ENCODE measurements at regions not wholly inside any gene's neighbourhood (a gene's known extent, or its start where the extent isn't known, plus 50 kb on each side); places are given as distances from the start of the nearest gene placed in this dataset.

GRCh38 chr5:174312641-174313040 is 267.1 kb downstream of the NSG2 start:
- DNase-seq = no peak

- DNase-seq = no peak
Measured at GRCh38 chr5:174313615-174314014, 268.1 kb downstream of the NSG2 start.

GRCh38 chr5:174314261-174314660 is 268.8 kb downstream of the NSG2 start:
- DNase-seq = no peak

GRCh38 chr5:174315471-174315870 is 270.0 kb downstream of the NSG2 start:
- DNase-seq = no peak

DNA sequence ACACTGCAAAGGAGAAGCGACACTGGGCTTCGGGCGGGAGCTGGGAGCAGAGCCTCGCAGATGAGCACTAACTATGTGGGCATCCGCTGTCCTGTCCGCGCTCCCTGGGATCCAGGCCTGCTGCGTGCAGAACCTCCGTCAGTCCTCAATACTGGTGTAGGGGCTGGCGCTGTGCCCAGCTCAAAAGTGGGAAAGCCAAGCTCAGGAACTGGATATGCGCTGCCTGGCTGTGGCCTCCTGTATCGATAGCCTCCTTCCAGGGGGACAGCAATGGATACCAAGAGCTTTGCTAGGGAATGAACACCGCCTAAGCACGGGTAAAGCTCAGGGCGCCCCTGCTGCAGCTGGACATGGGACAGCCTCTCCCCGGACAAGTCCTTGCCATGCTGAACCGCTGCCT is 270.4 kb downstream of the NSG2 start:
- DNase-seq = no peak

GRCh38 chr5:174316326-174316725 is 270.8 kb downstream of the NSG2 start:
- DNase-seq = no peak

- DNase-seq = no peak
Measured at GRCh38 chr5:174317256-174317894, 271.9 kb downstream of the NSG2 start.

- no peak for DNase-seq
Measured at GRCh38 chr5:174318578-174318977, 273.1 kb downstream of the NSG2 start.

DNA sequence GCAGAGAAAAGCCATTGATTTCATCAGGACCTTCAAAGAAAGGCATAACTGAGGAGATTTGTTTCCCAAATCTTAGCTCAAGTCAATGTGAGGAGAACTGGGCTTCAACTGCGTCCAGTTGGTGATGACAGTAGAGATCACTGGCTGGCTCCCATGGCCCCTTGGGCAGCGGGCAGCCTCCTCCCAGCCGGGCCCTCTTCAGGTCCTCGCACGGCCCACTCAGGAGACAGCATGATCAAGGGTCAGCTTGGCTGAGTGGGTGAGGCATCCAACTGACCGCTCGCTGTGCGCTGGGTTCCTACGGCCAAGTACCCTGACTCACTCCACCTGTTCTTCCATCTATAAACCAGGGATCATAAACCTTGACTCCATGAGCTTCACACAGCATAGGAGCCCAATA is 274.0 kb downstream of the NSG2 start:
- DNase-seq = no peak

- DNase-seq = no peak
Measured at GRCh38 chr5:174320051-174320450, 274.5 kb downstream of the NSG2 start.

GRCh38 chr5:174323878-174324281 is 278.4 kb downstream of the NSG2 start:
- DNase-seq = no peak

DNA sequence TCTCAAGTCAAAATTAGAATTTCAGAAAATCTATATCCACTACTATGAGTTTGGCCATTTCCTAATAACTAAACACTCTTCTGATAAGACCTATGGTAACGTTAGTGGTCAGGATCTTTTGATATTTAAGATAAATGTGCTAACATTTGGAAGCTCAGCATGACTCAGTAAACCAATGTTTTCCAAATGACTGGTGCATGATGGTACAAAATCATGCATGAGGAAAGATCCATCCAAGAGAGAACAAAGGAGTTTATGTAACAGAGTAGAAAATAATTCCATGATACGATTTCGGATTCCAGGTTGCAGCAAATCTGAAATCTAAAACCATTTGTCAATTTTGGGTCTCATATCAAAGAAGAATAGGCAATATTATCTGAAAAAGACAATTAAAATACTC is 279.2 kb downstream of the NSG2 start:
- no peak for DNase-seq

DNA sequence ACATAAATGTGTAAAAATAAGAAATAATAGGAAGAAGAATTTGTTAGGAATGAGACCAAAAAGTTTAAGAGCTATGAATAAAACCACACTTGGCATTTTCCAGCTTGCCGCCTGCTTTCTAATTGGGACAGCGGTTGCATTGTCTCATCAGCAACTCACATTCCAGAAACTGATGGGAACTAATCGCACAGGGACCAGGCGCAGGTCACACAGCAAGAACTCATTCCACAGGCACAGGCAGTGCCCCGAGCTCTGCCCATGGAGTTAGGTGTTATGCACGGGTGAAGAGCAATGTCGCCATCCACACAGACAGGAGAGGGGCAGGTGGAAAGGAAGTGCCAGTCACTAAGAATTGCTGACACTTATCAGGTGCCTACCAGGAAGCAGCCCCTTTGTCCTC is 279.9 kb downstream of the NSG2 start:
- DNase-seq = no peak

DNA sequence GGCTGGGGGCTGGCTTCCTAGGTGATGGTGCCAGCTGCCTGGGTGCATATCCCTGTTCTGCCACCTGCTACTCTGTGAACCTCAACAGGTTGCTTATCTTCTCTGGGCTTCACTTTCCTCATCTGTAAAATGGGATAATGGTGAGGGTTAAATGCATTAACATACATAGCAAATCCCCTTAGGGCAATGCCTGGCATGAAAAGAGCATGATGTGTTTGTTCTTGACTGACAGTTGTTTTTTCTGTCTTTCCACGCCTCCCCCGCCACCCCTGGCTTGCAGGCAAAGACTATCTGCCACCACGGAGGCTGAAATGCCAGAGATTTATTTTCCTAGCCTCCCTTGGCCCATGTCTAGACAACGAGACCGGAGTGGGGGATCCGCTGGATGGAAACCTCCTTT is 280.5 kb downstream of the NSG2 start:
- no peak for DNase-seq

GRCh38 chr5:174326372-174326771 is 280.9 kb downstream of the NSG2 start:
- no peak for DNase-seq

DNA sequence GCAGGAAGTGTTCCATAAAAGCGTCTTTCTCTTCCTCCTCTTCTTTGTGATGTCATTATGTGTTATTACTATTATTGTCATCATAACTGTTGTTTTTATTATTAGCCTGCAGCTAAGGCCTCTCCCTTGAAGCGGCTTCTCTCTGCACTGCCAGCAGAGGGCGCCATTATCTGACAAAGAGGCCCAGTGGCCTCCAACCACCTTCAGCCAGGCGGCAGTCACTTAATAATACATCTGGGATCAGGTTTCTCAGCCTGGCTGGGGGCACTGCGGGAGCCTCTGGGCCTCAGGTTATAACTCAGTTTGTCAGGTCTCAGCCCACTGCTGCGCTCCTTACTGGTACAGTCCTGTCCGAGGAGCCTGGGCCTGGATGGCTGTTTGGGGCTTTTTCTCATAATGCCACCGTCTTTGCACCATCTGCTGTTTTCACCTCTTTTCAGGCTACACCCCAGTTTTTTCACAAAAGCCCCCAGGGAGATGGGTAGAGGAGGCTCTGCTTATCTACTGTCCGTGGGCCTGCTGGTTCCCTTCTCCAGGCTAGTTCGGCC is 281.9 kb downstream of the NSG2 start:
- DNase-seq = peak; percentile 33

DNA sequence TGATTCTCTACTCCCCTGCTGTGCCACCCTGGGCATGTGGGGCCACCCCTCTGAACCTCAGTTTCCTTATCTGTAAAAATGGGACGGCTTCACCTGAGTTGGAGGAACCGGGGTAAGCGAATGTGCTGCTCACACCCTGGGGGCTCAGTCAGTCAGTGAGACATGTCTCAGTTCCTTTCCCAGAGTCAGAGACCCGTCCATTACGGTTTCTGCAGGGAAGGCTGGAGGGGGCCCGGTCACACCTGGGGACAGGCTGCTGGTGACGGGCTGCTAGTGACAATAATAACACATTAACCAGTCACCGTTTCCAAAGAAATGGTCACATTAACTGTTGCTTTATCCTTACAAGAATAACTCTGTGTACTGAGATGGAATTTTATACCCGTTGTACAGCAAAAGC is 282.4 kb downstream of the NSG2 start:
- no peak for DNase-seq

GRCh38 chr5:174328631-174329299 is 283.3 kb downstream of the NSG2 start:
- DNase-seq = no peak

- no peak for DNase-seq
Measured at GRCh38 chr5:174329738-174330137, 284.2 kb downstream of the NSG2 start.

GRCh38 chr5:174335682-174336364 is 290.3 kb downstream of the NSG2 start:
- no peak for DNase-seq

- DNase-seq = no peak
Measured at GRCh38 chr5:174336479-174336878, 291.0 kb downstream of the NSG2 start.

GRCh38 chr5:174337276-174338184 is 292.0 kb downstream of the NSG2 start:
- no peak for DNase-seq

Data from activated naive CD4-positive, alpha-beta T cell treated with anti-CD3 and anti-CD28 coated beads, Interleukin-2, amount 50 U/mL, for 16 hours (primary cell).